HG03354 (cell line): ENCODE measurements at regions not wholly inside any gene's neighbourhood (a gene's known extent, or its start where the extent isn't known, plus 50 kb on each side); places are given as distances from the start of the nearest gene placed in this dataset.

Experiments
- ATAC-seq: cut with Tn5 transposase; IDR thresholded peaks from one replicate; pipeline ENCODE4 v1.9.1; 2021; ENCODE audit warnings: mild to moderate bottlenecking; ENCODE audit not compliant: unreplicated experiment, poor library complexity, severe bottlenecking

DNA sequence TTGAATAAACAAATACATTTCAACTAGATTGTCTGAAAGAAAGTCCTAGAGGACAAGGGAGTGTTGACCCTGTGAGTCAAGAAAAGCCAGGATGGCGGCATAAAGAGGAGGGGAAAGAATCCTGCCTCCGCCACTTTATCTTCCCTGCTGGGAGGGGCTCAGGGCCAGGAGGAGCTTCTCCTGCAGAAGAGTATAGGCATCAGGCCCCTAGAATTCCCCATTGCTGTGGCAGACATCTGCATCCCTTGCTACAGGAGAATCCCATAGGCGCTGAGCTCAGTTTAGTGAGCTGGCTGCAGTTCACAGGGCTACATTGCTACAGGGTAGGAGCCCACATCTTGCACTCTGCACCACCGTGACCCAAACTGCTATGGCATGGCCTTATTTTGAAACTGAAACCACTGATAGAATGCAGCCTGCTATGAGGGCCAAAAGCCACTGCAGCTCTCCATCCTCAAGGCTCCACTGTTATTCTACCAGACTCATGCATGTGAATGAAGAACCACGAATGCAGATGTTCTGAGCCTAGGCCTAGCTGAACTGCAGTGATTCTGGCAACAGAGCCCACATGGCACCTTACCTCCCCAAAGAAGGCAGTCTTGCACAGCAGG, 941.4 kb upstream of the CTNND2 start:
- ATAC-seq = no peak

DNA sequence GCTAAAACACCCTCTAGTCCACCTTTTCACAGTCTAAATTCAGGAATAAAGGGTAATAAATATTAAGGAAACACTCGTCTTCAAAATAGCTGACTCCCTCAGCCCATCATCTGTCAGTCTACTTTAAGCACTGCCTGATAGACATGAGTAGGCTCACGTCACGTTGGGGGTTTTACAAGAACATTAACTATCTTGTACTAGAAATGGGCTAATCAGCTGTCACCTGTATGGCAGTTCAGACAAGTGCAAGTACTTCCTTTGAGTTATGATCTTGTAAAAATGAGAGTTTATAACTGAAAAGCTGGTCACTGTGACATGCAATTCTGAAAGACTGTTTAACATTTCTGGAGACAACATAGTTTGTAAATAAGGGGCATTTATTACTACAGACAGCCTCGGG, 936.7 kb upstream of the CTNND2 start:
- ATAC-seq = no peak

DNA sequence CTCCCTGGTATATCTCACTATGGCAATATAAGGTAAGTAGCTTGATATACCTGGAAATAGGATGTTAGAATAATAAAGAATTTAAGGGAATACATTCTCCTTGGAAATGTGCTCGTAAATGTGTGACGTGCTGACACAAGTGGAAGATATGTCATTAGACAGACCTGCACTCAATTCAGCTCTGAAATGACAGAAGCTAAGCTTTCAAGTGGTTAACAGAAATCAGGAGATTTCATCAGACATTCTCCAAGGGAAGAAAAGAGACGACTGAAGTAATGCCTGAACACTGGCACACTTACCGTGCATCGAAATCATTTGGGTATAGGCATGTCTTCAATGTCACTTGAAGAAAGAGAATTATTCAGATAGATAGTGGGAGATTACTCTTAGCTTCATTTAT, 933.3 kb upstream of the CTNND2 start:
- no peak for ATAC-seq

DNA sequence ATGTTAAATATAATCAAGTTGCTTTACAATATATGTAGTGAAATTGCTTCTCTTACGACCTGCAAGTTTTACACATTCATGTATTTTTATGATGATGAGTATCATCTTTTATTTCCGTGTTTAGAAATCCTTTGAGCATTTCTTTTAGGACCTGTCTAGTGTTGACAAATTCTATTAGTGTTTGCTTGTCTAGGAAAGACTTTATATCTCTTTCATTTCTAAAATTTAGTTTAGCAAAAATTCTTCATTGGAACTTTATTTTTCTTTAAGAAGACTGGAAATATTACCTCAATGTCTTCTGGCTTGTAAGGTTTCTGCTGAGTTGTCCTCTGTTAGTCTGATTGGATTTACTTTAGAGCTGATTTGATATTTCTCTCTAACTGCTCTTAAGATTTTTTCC, 920.9 kb upstream of the CTNND2 start:
- no peak for ATAC-seq

DNA sequence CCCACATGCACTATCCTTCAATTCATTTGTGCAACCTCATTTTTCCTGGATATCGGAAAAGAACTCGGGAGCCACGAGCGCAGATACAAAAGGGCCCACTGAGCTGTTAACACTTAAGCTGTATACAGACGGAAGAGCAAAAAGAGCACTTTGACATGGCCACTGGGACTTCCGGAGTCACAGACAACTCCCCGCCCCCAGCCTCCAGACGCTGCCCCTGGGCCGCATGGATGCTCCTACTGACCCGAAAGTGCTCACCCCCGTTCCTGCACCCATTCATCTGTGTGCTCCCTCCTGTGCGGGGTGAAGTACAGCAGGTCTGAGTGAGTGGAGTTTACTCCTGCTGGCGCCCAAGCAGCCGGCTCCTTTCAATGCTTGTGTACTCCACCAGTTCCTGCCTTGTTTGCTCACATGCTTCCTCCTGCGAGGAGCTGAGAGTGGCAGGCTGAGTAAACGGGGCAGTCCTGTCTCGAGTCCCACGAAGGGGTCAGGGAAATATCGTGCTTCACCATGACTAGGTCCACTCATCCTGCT, 901.0 kb upstream of the CTNND2 start:
- ATAC-seq = no peak

DNA sequence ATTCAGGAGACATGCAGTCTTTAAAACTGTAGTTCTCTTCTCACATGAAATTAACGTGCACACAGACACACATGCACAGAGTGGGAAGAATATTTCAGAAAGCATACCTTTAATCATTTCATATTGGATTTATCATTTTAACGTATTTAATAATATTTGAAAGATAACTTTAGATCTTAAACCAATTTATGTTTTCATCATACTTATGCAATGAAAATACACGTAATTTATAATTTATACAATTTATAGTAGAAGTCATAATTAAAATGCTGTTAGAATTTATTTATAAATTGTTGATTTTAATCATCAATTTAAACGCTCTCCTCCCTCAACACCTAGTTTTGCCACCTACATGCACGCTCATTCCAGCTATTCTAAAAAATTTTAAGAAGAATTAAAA, 894.9 kb upstream of the CTNND2 start:
- ATAC-seq = no peak

DNA sequence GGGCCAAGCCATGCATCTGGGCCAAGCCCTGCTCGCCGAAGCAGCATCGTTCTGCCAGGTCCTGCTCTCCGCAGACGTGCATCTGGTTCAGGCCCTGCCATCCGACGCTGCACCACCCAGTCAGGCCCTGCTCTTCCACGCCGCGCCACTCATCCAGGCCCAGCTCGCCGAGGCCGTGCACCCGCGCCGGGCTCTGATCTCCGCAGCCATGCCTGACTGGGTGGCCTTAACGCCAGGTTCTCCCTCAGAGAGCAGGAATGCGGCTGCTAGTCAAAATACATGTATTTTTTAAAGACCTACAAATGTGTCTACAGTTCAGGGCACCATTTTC, 891.1 kb upstream of the CTNND2 start:
- ATAC-seq = no peak

DNA sequence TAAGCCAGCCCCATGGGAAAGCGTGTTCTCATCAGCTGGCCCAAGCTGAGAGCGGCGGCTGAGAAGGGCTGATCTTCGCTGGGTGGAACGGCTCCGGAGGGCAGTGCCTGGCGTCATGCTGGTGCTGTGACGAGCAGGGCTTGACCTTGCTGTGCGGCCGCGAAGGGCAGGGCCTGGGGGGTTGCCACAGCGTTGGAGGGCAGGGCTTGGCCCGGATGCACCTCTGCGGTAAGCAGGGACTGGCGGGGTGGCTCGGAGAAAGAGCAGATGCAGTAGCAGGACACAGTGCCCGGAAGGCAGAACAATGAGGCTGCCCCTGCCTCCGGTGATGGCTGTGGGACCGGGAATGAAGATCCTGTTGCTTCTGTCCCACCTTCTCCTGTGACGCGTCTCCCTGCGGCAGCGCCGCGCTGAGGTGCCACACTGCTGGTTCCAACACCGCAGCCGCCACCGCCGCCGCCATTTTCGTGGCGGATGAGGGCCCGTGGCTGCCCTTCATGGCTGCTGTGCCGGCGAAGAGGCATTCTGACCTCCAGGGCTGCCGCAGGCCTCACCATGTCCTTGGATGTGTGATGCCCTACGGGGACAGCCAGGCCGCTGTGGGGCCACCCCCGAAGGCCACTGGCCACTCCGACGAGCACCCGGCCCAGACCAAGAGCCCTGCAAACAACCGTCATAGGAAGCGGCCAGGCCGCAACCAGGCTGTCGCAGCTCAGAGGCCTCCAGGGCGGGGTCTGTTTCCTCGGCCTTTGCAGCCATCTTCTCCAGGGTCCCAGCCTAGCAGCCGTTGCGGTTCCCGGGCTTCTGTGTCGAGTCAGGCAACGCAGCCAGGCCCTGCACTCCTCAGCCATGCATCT, 890.5 kb upstream of the CTNND2 start:
- ATAC-seq = no peak

DNA sequence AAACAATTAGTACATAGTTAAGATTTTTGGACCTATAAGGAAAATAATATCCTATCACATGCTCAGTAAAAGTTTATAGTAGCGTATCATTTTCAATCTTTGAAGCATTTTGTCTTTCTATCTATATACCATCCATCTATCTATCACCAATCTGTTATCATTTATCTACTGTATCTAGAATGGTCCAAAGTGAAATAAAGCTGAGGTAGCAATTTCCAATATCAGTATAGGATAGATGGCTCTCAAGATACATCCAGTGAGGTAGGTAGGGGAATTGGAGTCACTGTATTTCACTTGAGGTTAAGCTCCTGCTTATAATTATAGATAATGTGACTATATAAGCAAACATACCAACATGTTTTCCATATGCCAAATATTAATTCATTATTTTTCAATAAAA, 889.1 kb upstream of the CTNND2 start:
- ATAC-seq = no peak

DNA sequence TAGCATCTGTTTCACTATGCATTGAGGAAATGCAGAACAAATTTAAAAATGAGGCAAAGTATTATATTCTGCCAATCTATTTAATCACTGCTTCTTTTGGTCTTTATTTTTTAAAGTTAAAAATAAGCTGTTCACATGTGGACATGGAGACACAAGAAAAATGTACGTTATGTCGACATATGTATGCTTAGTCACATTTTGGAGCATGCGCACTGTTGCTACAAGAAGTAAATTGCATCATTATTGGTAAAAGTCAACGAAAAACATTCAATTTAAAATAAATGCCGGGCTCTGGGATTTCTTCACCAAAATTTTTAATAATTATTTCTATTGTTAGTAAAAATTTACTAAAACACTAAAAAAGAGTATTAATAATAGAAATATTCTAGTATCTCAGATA, 876.3 kb upstream of the CTNND2 start:
- ATAC-seq = no peak

DNA sequence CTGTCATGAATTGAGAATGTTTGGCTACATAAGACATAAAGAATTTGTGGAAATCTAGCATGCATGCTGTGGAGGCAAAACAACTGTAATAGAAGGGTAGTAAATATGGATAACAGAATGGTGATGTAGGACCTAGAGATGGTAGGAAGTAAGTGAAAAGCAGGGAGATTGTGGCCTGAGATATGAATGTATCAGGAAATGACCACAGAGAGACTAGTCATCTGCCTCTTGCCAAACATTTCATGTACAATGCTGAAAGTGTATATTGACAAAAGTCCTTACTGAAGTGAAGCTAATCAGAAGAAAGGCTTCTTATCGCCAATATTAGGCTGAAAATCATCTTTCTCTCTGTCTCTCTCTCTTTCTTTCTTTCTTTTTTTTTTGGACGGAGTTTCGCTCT, 873.1 kb upstream of the CTNND2 start:
- no peak for ATAC-seq

DNA sequence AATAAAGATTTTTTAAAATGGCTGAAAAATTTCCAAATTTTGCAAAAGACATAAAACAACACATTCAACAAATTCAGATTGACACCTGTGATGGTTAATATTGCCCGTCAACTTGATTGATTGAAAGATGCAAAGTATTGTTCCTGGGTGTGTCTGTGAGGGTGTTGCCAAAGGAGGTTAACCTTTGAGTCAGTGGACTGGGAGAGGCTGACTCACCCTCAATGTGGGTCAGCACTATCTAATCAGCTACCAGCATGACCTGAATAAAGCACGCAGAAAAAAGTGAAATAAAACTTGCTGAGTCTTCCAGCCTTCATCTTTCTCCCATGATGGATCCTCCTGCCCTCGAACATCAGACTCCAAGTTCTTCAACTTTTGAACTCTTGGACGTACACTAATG, 868.0 kb upstream of the CTNND2 start:
- no peak for ATAC-seq

DNA sequence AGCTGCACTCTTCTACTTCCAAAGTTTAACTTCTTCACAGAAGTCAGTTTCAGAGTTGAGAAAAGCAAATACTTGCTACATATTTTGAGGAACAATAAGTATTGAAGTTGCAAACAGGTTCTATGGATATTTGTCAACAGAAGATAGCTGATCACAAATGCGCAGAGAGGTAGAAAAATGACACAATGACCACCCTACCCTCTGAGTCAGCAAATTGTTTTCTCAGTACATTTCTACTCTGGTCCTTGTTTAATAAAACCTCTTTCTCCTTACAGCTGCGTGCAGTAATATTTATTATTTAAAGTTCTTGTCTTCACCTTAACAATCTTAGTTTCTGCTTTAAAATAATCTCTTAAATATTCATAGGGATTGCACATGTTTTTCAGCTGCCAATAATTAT, 855.1 kb upstream of the CTNND2 start:
- no peak for ATAC-seq

DNA sequence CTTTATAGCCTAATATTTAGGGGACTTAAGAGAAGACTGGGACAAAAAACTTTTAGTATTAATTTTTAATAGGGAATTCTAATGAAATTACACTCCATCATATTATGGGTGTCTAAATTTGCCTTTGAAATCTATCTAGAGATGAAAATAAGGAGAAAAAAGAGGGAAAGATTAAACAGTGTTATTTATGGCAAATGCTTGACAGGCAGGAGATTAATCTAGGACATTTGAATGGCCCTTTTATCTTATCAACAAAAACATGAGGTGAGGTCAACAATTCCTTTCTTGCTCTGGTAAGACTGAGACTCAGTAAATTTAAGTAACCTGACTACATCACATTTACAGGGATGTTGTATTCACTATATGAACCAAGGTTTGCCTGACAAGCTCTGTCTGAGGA, 852.8 kb upstream of the CTNND2 start:
- ATAC-seq = no peak

DNA sequence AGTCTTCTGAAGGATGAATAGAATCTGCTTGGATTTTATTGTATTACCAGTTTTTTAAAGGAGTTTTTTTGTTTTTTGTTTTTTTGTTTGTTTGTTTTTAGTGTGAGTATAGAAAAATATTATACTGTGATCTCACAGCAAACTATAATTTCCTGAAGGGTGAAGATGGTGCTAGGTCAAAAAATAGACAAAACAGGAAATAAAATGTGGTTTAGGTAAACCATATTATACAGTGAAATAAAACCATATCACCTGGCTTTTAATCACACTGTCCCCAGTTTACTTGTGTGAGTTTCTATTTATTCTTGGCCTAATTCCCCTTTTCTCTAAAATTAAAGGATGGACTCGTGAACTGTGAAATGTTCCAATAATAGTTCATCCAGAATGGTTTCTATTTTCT, 841.3 kb upstream of the CTNND2 start:
- no peak for ATAC-seq

DNA sequence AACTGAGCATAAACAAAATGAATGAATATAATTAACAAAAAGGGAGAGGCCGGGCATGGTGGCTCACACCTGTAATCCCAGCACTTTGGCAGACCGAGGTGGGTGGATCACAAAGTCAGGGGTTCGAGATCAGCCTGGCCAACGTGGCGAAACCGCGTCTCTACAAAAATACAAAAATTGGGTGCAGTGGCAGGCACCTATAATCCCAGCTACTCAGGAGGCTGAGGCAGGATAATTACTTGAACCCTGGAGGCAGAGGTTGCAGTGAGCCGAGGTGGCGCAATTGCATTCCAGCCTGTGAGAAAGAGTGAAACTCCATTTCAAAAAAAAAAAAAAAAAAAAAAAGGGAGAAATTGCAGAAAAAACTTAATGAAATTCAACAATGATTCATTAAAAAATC, 839.3 kb upstream of the CTNND2 start:
- no peak for ATAC-seq

DNA sequence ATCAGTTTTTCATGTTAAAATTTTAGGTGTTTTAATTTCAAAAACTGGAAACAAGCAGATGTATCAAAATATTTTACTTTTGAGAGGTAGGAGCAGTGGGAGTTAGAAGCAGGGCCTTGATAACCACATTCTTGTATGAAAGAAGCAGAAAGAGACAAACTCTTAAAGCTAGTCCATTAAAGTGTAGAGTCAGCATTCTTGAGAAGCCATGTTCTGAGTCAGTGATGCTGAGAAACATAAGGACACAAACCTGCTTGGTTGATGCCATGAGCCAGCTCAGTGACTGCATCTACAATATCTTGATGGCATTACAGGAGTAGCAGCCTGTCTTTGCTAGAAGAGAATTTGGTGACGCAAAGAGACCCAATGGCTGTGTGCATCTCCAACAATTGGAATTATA, 826.1 kb upstream of the CTNND2 start:
- no peak for ATAC-seq

DNA sequence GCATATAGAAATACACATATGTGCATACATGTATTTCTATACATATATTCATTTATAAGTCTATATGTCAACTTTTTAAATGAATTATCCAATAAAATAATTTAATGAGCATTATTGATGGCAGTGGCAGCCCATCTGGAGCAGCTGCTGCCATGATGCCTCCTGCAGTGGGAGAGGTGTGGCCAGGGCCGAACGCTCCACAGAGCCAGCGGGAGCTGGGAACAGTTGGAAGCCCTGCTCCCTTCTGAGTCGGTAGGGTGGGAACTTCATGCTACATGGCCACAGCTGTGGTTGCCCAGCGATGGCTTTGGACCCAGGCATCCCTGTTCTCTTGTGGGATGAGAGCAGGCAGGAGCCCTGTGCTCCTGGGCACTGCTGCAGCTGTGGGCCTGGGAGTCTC, 812.4 kb upstream of the CTNND2 start:
- ATAC-seq = no peak

DNA sequence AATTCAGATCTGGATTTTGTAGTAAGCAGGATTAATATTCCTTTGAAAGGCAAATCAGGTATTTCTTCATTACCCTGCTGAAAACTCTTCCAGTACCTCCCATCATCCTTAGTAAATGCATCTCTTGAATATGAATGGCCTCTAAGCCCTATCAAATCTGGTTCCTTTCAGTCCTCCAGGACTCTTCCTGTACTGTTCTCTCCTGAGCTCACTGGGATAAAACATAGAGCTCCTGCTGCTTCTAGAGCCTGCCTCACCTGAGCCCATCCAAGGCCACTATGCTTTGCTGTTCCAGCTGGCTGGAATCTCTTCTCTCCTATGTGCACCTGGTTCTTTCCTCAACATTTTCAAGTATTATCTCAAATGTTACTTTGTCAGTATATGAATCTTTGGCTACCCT, 803.3 kb upstream of the CTNND2 start:
- ATAC-seq = no peak

DNA sequence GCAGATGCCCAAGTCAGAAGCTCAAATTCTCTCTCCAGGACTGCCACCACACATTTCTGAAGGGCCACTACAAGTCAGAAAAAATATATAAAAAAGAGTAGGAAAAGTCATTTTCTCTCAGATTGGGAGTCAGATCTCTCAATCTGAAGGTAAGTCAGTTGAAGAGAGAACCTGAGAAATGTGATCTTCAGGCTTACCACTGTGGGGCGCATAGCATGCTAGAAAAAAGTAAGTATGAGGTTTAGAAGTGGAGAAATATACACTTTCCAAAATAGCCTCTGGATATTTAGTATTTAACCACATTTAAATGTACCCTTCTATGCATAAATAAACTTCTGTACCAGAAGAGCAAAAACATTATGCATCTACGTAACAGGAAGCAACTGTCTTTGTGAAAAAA, 800.7 kb upstream of the CTNND2 start:
- no peak for ATAC-seq

DNA sequence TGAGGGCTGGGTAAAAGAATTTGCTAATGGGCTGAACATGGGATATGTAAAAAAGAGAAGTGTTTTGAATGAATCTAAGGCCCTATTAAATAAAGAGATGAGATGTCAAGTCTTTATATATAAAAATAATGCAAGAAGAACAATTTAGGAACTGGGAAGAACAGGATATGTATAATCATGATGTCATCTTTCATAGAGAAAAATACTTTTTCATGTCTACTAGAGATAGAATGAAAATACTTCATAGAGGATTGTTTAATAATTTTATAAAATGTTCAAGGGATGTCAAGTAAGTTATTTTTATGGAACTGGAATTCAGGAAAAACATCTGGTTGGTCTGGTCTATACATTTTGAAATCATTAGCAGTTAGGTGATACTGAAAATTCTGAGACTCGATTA, 799.0 kb upstream of the CTNND2 start:
- ATAC-seq = no peak

DNA sequence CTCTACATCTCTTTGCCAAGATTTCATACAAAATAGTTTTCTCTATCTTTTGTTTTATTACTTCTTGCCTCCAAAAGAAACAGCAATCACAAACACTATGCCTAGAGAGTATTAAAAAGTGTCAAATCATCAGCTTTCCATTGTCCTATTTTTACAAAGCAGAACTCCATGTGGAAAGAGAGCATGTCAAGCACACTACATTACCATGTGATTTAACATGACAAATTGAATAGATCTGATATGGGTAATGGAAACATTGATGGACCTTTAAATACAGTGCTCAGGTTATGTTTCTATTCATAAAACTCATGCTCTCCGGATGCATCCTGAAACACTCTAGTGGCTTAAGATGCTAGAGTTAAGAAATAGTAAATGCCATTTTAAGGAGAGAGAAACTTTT, 791.4 kb upstream of the CTNND2 start:
- ATAC-seq = no peak
